GM21367 (cell line): ENCODE measurements at regions not wholly inside any gene's neighbourhood (a gene's known extent, or its start where the extent isn't known, plus 50 kb on each side); places are given as distances from the start of the nearest gene placed in this dataset.

Experiments
- ATAC-seq: cut with Tn5 transposase; IDR thresholded peaks from one replicate; pipeline ENCODE4 v1.9.1; 2021; ENCODE audit not compliant: unreplicated experiment

- no peak for ATAC-seq
Measured at GRCh38 chr20:23155141-23155590, 69.0 kb upstream of the CD93 start.

- no peak for ATAC-seq
Measured at GRCh38 chr20:23153696-23154341, 67.7 kb upstream of the CD93 start.

GRCh38 chr20:23152902-23153301 is 66.8 kb upstream of the CD93 start:
- no peak for ATAC-seq

GRCh38 chr20:23152308-23152892 is 66.3 kb upstream of the CD93 start:
- ATAC-seq, result no peak

GRCh38 chr20:23151885-23152284 is 65.8 kb upstream of the CD93 start:
- ATAC-seq, result no peak

GRCh38 chr20:23151008-23151703 is 65.0 kb upstream of the CD93 start:
- no peak for ATAC-seq

GRCh38 chr20:23150304-23151007 is 64.3 kb upstream of the CD93 start:
- no peak for ATAC-seq

GRCh38 chr20:23149623-23150279 is 63.6 kb upstream of the CD93 start:
- ATAC-seq, result no peak

- ATAC-seq, result no peak
Measured at GRCh38 chr20:23148731-23149570, 62.8 kb upstream of the CD93 start.

GRCh38 chr20:23147964-23148730 is 62.0 kb upstream of the CD93 start:
- no peak for ATAC-seq

- no peak for ATAC-seq
Measured at GRCh38 chr20:23147647-23147963, 61.5 kb upstream of the CD93 start.

- no peak for ATAC-seq
Measured at GRCh38 chr20:23146857-23147637, 60.9 kb upstream of the CD93 start.

GRCh38 chr20:23146181-23146580 is 60.1 kb upstream of the CD93 start:
- ATAC-seq, result no peak

- no peak for ATAC-seq
Measured at GRCh38 chr20:23145281-23145700, 59.2 kb upstream of the CD93 start.

- ATAC-seq, result no peak
Measured at GRCh38 chr20:23144856-23145255, 58.7 kb upstream of the CD93 start.

- ATAC-seq, result no peak
Measured at GRCh38 chr20:23143986-23144690, 58.0 kb upstream of the CD93 start.

GRCh38 chr20:23143098-23143497 is 57.0 kb upstream of the CD93 start:
- ATAC-seq, result no peak
